GM12872 (cell line): ENCODE measurements at regions not wholly inside any gene's neighbourhood (a gene's known extent, or its start where the extent isn't known, plus 50 kb on each side); places are given as distances from the start of the nearest gene placed in this dataset.

Experiments
- TF ChIP-seq, protein P1 (sequence below): IDR thresholded peaks from 3 replicates; pipeline ENCODE4 v1.5.1; 2011; ENCODE audit warnings: low read depth, mild to moderate bottlenecking, low read length, moderate library complexity; ENCODE audit not compliant: insufficient read depth

DNA sequence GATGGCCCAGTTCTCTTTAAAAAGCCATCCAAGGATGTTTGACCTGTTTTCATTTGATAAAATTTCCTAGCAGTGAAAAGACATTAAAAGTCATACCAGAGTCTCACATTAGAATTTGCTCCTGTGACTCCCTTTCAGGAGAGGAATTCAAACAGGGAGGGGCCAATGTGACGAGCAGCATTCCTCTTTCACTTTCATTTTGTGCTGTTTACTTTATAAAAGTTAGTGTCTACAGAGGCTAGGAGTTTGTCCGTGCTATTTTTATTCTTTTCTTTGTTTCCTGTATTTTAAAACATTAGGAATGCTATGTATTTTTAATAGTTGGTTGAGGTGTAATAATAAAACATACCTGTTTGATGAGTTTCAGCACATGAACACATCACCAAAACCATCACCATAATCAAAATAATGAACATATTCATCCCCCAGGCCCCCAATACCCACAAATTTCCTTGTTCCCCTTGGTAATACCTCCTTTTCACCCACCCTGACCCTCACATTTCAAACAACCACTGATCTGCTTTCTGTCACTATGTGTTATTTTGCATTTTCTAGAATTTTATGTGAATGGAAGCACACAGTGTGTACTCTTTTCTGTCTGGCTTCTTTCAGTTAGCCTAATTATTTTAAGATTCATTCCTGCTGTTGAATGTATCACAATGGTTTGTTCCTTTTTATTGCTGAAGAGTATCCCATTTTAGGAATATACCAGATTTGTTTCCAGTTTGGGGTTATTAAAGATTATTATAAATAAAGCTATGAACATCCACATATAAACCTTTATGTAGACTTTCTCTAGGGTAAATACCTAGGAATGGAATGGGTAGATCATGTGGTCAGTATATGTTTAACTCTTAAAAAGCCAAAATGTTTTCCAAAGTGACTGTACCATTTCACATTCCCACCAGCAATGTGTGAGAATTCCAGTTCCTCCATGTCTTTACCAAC is 129.5 kb downstream of the TENT5C start:
- TF ChIP-seq, protein P1, sequence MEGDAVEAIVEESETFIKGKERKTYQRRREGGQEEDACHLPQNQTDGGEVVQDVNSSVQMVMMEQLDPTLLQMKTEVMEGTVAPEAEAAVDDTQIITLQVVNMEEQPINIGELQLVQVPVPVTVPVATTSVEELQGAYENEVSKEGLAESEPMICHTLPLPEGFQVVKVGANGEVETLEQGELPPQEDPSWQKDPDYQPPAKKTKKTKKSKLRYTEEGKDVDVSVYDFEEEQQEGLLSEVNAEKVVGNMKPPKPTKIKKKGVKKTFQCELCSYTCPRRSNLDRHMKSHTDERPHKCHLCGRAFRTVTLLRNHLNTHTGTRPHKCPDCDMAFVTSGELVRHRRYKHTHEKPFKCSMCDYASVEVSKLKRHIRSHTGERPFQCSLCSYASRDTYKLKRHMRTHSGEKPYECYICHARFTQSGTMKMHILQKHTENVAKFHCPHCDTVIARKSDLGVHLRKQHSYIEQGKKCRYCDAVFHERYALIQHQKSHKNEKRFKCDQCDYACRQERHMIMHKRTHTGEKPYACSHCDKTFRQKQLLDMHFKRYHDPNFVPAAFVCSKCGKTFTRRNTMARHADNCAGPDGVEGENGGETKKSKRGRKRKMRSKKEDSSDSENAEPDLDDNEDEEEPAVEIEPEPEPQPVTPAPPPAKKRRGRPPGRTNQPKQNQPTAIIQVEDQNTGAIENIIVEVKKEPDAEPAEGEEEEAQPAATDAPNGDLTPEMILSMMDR, result no peak

DNA sequence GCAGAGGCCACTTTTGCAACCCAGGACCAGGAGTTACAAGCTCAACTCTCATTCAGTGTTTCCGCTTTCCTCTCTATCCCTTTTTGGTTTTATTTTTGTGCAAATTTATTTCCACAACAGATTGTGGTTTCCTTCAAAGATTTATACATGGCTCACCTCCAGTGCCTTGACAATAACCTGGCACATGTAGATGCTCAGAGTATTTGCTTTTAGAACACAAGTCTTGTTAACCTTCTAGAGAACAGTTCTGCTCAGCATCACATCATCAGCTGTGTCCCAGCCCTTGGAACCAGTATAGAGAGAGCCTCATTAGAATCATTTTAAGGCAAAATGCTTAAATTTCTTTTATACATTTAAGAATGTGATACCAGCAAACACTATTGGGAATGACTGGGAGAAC is 133.7 kb downstream of the TENT5C start:
- TF ChIP-seq, protein P1, result no peak

DNA sequence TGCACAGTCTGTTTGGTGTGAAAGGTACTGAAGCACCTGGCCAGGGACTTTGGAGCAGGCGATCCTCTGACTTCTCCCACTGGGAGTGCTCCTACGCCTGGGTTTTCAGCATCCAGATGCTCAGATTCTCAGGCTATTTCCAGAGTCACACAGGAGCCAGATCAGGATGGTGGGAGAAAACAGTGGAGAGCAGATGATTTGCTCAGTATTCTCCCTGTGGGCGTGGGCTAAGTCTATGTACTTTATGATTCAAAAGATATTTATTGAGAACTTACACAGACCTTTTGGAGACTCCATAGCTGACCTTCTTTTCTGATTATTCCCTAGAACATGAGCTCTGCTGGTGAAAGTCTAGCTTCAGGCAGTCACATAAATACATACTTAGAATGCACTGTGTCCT is 134.6 kb downstream of the TENT5C start:
- TF ChIP-seq, protein P1, result no peak

DNA sequence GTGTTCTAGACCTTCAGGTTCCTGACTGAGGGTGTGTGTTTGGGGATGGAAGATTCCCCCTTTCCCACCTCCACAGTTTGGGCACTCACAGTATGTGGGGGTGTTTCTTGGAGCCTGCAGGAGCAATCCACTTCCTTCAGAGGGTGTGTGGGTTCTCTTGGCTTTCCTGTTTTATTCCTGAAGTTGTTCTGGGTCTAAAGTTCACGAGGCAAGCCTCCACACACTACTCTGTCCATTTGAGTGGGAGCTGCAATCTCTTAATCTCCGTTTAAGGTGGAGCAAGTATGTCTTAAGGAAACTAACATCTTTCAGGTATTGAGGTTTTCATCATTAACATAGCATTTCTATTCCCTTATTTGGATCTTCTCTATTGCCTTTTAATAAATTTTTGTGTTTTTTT is 141.8 kb downstream of the TENT5C start:
- TF ChIP-seq, protein P1, result no peak

DNA sequence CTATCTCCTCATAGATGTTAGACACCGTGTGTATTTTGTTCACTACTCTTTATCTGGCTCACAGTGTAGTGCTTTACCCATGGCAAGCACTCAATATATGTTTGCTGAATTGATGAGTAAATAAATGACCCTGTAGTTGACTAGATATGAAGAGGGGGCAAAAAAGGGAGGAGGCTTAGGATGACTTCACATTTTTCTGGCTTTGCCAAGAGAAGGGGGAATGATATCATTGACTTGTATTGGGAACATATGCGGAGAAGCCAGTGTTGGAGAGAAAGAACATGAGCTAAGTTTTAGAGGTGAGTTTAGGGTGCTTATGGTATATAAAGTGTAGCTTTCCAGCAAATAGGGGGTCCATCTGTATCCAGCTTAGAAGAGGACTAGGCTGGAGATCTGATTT is 145.5 kb downstream of the TENT5C start:
- TF ChIP-seq, protein P1, result no peak

DNA sequence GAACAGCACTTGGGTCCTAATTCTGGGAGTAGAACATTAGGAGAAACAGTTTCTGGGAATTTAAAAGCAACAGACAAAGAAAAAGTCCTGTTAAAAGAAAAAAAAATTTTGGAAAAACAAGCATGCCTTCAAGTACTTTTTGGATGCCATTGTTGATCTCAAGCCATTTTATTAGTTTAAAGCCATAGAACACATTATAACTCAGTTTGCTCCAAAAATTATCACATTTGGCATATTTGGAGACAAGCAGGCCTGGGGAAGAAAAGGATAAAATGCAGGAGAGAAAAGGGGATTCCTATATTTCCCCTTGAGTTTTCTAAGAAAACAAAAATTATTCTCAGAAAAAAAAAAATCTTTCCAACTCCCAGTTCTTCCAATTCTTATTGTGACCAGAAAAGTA is 146.8 kb downstream of the TENT5C start:
- TF ChIP-seq, protein P1, result no peak

DNA sequence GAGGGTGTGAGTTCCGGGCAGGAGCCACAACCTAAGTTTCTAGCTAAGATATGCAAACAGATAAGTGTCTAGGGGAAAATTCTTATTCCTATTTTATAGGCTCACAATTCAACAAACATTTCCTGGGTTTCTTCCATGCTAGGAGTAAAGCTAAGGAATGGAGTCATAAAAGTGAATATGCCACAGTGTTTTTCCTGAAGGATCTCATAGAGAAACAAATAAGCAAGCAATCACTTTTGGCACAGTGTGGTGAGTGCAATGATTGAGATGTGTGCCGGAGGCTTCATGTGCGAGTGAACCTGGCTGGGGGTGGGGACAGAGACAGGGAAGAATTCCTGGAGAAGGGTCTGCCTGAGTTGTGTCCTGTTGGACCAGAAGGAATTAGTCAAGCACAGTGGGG is 147.4 kb downstream of the TENT5C start:
- TF ChIP-seq, protein P1, result no peak
